HG03520 (cell line): ENCODE measurements at regions not wholly inside any gene's neighbourhood (a gene's known extent, or its start where the extent isn't known, plus 50 kb on each side); places are given as distances from the start of the nearest gene placed in this dataset.
"Not testable (repeated sequence)": the region's sequence is repeated elsewhere in the genome, so short reads cannot be mapped to it uniquely, and the experiment has no call there.

Experiments
- ATAC-seq: cut with Tn5 transposase; IDR thresholded peaks from one replicate; pipeline ENCODE4 v1.9.1; 2021; ENCODE audit warnings: mild to moderate bottlenecking, moderate library complexity; ENCODE audit not compliant: unreplicated experiment

- no peak for ATAC-seq
These were observed 119.4 kb downstream of the CD24 start for GRCh38 chr6:106855117-106855516.

- ATAC-seq, result no peak
These were observed 124.7 kb downstream of the CD24 start for GRCh38 chr6:106849676-106850332.

- ATAC-seq, result no peak
These were observed 125.4 kb downstream of the CD24 start for GRCh38 chr6:106849120-106849519.

GRCh38 chr6:106847116-106847515 lies 127.4 kb downstream of the CD24 start:
- no peak for ATAC-seq

- ATAC-seq, result peak; percentile 56
These were observed 129.6 kb downstream of the CD24 start for GRCh38 chr6:106844930-106845329.

GRCh38 chr6:106832766-106833510 lies 141.6 kb downstream of the CD24 start:
- no peak for ATAC-seq

- no peak for ATAC-seq
These were observed 143.6 kb downstream of the CD24 start for GRCh38 chr6:106830930-106831329.

GRCh38 chr6:106829451-106829850 lies 145.1 kb downstream of the CD24 start:
- no peak for ATAC-seq

- ATAC-seq, result no peak
These were observed 147.4 kb downstream of the CD24 start for GRCh38 chr6:106827081-106827480.

- ATAC-seq, result no peak
These were observed 149.4 kb downstream of the CD24 start for GRCh38 chr6:106825156-106825555.

GRCh38 chr6:106823732-106824351 lies 150.7 kb downstream of the CD24 start:
- ATAC-seq, result no peak

GRCh38 chr6:106823058-106823457 lies 151.5 kb downstream of the CD24 start:
- ATAC-seq, result no peak

GRCh38 chr6:106820412-106820852 lies 154.1 kb downstream of the CD24 start:
- ATAC-seq, result no peak

GRCh38 chr6:106811088-106811686 lies 163.3 kb downstream of the CD24 start:
- ATAC-seq, result no peak

- no peak for ATAC-seq
These were observed 165.8 kb downstream of the CD24 start for GRCh38 chr6:106808758-106809157.

GRCh38 chr6:106807947-106808611 lies 166.4 kb downstream of the CD24 start:
- no peak for ATAC-seq

GRCh38 chr6:106806253-106806652 lies 168.3 kb downstream of the CD24 start:
- ATAC-seq, result not testable (repeated sequence)

GRCh38 chr6:106805771-106806170 lies 168.8 kb downstream of the CD24 start:
- ATAC-seq, result no peak

- ATAC-seq, result no peak
These were observed 169.9 kb downstream of the CD24 start for GRCh38 chr6:106804346-106805335.

- ATAC-seq, result no peak
These were observed 171.3 kb downstream of the CD24 start for GRCh38 chr6:106803188-106803587.
